ENCODE measurements at regions not wholly inside any gene's neighbourhood (a gene's known extent, or its start where the extent isn't known, plus 50 kb on each side); places are given as distances from the start of the nearest gene placed in this dataset.

DNA sequence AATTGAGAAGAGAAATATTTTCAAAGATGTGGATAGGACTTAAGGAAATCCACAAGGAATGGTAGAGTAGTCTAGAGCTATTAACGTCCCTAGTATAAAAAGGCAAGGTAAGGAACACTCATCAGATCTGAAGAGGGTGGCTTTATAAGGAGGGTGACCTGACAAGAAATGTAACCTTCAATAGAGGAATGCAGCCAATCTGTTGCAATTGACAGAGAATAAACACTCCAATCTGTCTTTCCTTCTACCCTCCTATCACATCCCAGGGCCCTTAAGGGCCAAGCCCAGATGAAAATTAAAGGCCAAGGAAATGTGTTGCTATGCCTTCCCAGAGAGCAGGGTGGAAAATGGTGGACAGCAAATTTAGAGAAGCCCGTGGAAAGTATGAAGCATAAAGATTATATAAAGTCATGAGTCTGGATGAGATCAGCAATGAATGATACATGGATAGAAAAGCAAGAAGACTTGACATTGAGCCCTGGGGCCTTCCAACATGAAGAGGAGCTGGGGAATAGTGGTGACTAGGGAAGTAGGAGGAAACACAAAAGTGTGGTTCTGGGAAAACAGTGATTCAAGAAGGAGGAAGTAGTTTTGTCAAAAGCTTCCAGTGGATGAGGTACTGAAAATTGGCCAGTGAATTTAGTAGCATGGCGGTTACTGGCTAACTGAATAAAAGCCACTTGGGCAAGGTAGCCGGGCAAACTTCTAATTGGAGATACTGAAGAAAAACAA, 270.6 kb upstream of the TANK start:
- no peak for DNase-seq

DNA sequence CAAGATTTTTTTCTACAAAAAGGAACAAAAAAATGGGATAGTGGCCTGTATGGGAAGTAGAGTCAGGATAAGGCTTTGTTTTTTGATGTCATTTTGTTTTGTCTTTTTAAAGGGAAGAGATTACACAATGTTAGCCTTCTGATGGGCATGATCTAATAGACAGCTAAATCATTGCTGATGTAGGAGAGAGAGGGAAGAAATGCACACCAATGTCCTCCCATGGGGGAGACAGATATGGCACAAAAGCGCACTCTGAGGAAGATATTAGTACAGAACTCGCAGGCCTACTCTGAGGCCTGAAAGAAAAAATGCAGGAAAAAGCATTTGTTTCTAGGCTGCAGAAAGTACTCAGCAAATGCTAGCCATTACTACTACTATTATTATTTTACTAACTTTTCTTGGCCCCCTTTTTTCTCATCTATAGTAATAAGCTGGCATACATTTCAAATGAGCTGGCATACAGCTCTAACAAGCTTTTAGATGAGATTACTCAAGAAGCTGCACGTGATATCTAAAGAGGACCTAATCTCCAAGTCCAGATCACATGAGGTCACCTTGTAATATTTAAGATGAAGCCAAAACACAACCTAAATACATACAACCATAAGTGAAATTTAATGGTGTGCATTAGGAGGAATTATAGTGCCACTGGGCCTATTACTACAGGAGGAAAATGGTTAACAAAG, 269.4 kb upstream of the TANK start:
- no peak for DNase-seq

DNA sequence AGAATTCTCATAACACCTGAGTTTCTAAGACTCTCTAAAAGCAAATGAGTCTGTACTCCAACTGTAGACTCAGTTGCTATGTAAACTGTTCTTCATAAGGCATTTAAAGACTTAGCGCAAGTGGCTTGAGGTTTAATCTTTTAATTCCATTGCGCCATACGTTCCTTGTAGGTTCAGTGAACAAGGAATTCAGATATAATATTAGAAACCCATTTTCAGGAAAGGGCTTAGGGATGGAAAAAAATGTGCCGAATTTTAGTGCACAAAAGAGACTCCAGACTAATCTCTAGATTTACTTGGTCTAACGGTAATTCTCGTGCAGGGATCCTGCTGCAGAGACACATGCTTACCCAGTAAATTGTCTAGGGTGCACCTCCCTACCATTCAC, 268.9 kb upstream of the TANK start:
- DNase-seq = no peak

DNA sequence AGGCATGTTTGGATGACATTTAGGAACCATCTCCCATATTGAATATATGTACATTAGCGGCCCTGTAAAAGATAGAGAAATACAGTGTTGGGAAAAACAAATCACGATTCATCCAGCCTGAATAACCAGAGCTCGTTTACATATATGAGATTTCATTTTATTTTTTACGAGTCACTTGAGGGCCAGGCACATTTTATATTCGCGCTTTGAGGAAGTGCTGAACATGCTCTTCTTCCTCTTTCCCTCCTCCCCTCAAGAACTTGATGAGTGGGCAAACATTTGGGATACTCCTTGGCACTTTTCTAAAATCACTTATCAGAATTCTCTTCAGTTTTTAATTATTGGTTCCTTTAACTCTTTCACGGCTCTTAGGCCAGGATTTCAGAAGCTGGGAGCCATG, 268.0 kb upstream of the TANK start:
- no peak for DNase-seq

DNA sequence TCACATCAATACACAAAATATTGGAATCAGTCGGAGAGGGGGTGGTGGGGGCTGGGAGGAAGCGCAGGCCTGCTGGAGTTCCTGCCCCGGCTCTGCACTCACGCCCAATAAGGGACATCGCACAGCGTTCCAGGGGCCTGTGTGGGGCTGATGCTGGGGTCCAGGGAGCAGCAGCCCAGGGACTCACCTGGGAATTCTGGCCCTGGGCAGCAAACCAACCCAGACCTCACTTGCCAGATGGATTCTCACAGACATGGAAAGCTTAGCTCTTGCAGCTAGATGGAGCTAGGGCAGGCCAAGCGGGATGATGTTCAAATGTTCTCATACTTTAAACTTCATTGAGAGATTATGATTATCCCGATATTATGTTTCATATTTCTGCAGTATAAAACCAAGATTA, 266.6 kb upstream of the TANK start:
- no peak for DNase-seq

DNA sequence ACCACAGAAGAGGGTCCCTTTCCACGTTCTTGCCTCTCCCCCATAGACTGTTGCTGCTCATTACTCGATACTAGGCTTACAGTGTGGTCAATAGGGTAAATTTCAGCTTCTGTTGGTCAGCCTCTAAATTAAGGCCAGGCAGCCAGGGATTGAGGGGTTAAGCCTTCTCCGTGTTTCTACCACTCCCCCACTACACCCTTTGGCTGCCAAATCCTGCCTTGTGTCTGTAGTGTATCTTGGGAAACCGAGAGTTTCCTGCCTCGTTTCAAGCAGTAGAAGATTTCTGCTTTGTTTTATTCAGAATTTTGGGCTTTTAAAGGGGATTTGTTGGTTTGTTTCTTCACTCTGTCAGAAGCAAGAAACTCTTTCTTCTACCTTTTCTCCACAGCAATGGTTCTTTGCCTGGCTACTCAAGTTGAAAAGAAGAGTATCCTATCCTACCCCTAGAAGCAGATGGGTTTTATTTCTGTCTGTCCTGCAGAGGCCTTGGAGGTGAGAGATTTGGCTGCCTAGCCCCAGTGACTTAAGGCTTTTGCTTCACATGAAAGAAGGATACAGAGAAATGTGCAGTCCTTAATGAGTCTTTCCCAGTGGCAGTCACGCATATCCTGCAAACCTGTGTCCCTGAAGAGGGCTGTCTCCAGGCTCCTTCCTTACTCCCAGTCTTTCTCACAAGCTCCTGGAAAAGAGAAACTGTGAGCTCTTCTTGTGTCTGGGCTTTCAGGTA, 261.5 kb upstream of the TANK start:
- DNase-seq = no peak

DNA sequence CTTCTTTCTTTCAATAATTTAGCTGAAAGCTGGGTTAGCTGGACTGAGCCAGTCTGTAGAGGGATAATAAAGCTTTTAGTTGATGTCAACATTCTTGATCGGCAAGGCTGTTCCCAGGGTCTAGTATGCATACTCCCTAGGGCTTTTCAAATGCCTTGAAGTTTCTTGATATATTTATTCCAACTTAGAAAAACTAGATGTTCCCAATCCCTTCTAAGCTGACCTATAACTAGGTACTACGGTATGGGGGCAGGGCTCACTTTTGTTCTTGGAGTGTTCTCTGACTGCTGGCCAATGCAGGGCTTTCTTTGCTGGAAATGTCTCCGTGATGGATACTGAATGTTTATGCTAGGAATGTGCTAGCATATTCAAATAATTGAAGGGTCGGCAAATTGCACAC, 258.6 kb upstream of the TANK start:
- no peak for DNase-seq

DNA sequence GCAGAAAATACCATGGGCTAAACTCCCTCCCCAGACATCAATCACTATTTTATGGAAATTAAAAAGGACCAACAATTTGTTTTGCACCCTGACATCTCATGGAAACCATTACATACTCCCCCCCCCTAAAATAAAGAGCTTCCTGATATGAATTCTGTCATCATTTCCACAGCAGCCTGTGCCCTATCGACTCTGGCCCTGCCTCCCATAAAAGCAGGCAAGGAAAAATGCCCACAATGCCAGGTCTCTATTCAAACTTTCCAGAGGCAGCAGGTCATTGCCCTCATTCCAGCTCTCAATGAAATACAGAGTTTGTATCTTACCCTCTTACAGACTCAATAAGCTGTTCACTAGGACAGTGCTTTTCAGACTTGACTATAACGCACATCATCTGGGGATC, 254.4 kb upstream of the TANK start:
- DNase-seq = no peak

DNA sequence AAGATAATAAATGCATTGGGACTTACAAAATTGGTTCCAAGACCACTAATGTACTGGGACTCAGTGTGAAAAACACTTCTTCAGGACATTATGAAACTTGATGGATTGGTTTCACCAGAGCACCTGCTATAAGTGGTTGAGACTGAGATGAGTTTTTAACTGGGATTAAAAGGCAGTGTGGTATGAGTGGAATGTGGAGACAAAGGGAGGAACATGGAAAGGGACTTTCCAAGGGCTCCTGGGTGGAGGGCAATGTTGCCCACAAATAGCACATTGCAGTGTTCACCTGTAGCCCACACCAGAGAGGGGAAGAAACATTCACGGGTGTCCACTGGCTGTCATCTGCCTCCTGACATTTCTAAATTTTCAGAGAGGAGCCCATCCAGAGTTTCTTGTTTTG, 253.3 kb upstream of the TANK start:
- no peak for DNase-seq

DNA sequence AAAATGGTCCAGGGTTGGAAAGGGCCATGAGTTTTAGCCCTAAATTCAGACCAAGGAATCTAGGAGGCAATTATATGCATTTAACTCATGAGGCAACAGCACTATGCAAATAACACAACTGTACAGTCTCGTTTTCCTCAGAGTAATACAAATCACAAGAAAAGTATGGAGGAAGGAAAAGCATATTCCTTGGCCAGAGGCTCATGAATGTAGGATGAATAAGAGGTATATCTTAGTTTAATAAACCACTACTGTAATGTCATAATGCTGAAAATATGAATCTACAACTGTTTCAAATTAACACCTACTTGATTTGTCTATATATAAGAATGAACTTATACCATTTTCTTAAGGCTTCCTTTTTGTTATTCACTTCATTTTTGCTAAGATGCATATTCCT, 252.5 kb upstream of the TANK start:
- DNase-seq = no peak

DNA sequence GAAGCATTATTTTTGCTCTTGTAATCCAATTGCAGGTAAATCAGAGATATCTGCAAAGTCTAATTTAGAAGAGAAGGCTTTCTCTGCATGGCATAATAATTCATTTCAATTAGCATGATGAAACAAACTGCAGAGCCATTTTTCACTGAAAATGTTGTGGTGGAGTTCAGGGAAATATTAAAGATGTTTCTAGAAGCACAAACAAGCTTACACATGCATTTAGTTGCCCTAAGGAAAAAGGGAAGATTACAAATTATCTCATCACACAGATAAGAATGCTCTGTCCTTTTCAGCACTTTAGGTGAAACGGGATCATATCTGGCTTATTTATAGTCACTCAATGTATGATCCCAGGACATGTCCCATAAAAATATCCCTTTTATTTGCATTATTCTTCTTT, 252.1 kb upstream of the TANK start:
- DNase-seq = no peak

DNA sequence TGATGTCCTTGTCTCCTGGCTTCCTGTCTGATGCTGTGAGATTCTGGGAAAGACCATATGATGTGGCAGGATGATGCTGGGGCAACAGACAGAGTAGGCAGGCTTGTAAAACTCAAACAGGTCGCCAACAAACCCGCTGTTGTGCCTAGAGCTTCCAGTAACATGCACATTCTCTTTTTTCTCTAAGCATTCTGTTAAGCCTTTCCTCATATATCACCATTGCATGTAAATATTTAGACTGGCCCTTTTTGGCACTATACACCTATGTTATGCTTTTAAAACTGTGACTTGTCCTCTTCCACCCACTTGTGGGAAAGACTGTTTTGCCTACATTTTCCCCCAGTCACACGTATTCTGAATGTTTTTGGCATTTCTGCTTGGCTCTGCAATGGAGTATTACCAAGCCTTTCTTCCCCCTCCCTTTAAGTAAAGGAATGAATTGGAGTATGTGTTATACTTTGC, 250.4 kb upstream of the TANK start:
- DNase-seq = no peak

DNA sequence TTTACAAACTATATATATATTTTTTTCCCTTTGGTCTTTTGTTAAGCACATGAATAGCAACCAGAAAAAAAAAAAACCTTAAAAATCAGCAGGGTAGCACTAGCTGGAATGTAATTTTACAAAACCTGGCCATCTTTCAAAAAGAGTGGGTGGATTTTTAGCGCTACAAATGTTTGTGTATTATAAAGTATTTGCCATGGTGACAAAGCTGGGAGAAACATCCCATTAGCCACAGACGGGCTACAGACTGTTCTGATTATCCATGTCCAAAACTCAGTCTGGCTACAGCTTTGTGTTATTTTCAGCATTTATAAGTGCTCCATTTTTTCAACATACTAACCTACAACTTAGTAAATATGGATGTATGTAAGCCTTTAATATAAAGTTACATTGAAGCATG, 249.5 kb upstream of the TANK start:
- DNase-seq = no peak

DNA sequence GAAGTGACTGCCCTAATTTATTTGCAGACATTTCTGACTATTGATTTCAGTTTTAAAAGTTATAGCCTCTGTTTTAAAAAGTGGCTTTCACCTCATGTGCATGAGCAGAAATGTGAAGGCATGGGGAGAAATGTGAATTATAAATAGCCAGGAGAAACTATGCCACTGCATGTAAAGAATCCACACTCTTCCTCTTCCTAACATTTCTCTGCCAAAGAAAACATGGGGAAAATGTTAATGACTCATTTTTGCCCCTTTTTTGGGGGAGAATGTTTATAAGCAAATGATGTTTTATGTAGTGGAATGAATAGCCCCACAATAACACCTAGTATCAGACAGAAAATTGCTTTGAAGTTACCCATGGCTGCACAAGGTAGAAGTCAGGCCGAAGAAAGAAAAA, 249.0 kb upstream of the TANK start:
- DNase-seq = no peak

DNA sequence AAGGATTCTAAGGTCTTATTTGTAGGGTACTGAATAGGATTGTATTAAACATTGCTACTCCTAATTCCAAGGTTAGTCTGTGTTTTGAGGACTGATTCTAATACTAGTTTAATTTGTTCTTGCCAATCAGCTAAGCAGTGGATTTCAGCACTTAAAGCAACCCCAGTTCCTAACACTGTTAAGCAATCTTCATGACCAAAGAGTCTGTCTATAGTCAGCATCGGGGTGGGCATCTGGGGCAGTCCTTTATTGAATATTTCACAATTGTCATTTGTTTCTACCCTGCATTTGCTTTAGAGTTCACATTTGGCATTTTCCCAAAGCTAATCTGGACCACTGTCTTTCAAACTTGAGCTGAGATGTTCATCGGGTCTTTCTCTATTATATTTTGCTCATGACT, 248.0 kb upstream of the TANK start:
- DNase-seq = no peak

DNA sequence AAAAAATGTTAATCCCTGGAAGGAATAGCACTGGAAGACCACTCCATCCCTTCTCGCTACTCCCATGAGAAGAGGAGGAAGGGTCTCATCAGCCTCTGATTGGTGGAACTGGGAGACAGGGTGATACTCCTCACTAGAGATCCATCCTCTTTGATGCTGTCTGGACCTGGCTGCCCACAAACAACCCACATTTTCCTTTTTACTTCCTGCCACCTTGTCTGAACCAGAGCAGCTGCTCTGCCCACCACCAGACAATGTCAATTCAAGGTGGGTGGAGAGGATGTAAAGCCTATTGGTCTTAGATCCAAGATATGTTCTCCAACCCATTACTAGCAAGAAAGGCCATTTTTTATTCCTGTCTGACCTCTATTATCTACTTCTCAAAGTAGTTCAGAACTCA, 246.9 kb upstream of the TANK start:
- DNase-seq = no peak

DNA sequence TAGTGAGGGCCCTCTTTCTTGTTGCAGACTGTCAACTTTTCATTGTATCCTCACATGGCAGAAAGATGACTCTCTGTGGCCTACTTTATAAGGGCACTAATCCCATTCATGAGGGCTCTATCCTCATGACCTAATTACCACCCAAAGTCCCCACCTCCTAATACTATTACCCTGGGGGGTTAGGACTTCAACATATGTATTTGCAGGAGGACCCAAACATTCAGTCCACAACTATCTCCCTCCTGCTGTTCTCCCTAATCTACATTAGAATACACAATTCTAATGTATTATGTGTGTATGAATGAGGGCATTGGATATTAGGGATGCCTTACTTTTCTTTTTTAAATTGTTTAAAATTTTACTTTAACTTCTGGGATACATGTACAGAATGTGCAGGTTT, 246.0 kb upstream of the TANK start:
- DNase-seq = no peak

DNA sequence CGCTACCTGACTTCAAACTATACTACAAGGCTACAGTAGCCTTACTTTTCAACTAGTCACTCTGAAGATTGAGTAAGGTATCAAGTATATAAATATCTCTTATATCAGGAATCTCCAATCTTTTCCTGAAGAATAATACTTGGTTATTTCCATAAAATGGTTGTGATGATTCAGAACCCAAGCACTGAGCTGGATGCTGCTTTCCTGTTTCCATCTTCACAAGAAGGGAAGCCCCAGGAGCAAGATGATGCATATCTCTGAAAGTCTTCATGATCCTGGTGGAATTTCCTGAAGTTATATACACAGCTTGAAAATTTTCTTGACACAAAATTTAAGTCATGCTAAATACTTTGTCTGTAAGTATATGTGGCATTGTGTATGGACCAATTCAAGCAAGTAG, 243.9 kb upstream of the TANK start:
- no peak for DNase-seq

DNA sequence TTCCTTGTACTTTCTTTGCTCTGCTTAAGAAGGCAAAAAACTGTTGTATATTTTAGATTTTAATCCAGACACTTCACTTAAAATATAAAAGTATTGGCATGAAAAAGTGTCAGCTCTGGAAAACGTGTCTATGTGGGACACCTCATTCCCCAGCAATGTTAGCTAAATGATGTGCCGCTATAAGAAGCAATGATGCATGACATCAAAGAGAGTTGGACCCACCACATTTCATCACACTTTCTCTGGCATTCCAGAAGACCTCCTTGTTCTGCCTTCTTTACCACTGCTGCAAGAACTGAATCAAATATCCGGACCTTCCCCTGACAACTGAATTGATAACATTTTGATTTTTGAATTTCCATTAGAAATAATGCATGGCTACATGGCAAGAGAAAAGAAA, 242.4 kb upstream of the TANK start:
- DNase-seq = no peak

DNA sequence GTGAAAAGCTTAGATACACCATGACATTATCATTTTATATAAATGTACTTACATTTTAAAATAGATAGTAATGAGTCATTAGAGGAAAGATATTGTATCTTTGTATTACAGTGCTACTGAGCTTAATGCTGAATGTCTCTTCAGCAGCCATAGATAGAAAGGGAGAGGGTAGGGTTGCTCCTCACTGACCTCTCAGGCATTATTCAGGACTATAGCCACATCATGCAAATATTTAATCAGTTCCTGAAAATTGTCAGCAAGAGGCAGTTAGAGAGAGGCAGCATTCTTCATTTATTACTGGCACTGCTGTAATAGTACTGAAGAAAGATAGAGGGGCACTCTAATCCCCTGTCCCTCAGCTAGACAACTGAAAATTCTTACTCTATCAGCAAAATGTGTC, 242.0 kb upstream of the TANK start:
- no peak for DNase-seq

DNA sequence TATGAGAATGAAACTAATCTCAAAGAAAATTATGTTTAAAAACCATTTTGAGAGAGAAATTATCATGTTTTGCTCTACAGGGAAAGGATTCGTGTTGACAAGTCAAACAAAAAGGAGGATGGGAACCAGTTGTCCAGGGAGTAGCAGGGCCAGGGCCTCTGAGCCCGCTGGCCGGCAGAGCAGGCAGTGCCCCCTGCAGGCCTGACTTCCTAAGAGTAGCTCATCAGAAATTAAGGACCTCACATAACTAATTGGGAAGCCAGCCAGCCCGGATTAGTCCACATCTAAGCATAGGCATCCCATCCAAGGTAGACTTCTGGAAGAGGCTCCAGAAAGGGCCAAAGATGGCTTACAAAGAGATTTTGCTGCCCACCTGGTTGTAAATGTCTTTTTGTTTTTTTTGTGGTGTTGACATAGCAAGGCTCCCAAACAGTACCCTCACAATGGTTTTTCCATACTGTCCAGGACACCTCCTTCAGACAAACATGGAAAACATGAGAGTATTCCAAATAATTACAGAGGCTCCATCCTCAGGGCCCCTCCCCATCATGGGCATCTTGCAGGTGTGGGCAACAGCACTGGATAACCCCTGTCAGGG, 241.2 kb upstream of the TANK start:
- peak; percentile 4 for DNase-seq

DNA sequence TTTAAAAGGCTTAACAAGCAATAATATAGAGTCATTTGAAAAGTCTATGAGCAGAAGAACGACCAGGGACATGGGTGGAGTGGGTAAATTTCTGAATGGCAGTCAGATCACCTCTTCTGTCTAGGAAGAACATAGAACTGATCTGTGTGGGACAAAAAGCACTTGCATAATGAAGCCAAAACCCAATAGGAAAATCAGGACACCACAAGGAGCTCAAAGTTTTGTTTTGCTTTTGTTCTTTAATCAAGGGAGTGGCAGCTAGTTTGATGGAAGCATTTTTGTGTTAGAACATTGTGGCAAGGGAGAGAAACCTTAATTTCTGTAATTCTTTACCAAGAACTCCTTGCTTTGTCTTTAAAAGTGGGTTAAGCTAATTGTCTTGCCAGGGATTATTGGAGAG, 240.2 kb upstream of the TANK start:
- no peak for DNase-seq

DNA sequence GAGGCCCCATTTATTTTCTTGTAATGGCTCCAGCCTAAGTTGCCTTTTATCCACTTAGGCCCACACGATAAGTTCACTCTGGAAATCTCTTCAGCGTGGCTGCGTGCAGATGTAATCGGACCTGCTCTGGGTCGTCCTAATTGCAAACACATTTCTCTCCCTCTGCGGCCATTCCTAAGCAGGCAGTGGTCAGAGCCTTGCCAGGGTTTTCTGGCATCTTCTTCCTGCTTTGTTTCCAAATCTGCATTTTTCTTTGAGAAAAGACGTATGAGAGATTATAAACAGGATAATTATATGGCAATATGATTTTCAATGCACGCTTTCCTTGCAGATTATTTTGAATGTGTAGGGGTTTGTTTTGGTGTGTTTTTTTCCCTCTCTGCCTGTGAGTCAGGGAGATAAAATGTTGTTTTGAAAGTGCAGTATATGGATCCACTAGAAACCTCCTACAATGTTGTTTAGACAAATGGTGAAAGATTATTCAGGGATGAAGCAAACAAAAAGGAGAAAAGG, 239.4 kb upstream of the TANK start:
- DNase-seq = no peak
